Stimulated activated CD4-positive, alpha-beta T cell treated with anti-CD3 and anti-CD28 coated beads, TNF-alpha, amount 100 ng/mL, for 1 hour (primary cell): ENCODE measurements at regions not wholly inside any gene's neighbourhood (a gene's known extent, or its start where the extent isn't known, plus 50 kb on each side); places are given as distances from the start of the nearest gene placed in this dataset.

Experiments used
- DNase-seq, 3 donors: peaks; one replicate each; pipeline ENCODE4 v3.0.0-alpha.2; 2020; ENCODE audit warnings: low read depth in 3 of 3, low spot score in 1 of 3

DNA sequence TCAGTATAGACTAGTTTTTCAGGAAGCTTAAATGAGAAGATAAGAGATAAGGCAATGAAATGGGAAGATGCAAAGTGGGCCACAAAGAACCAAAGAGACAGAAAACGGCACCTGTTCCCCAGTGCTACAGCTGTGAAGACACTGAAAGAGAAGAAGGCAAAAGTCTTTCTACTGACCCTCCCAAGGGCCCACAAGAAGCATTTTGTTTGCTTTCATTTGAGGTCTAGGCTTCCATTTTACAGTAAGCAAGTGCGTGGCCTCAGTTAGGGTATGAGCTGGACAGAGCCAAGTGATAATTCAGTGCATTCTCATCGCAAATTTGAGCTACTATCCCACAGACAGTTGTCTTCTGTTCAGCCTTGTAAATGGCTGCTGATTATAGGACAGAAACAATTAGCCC lies 53.4 kb upstream of the STK17B start:
- no peak for DNase-seq

DNA sequence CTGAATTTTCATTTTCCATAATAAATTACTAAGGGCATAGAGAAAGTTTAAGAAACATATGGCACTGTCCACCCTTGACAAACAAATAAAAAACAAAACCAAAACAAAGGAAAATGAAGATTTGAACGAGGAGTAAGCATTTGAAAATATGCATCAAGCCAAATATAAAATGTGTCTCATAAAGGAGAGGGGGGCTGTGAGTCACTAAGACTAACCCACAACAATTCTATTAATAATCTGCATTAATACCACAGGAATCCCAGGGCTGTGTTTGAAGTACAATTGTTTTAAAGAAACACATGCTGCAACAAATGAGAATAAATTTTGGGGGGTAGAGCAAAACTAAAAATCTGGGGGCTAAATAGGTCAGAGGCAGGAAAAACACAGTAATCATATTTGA lies 53.8 kb upstream of the STK17B start:
- DNase-seq = no peak

- DNase-seq = no peak
Measured at GRCh38 chr2:196226058-196226706, 54.8 kb upstream of the STK17B start.

GRCh38 chr2:196226707-196227065 lies 55.3 kb upstream of the STK17B start:
- no peak for DNase-seq

- no peak for DNase-seq
Measured at GRCh38 chr2:196229013-196229412, 57.6 kb upstream of the STK17B start.

- DNase-seq = peak in 1 of 3 donors; percentile 30
Measured at GRCh38 chr2:196230061-196230854, 58.9 kb upstream of the STK17B start.

- no peak for DNase-seq
Measured at GRCh38 chr2:196233021-196233804, 61.8 kb upstream of the STK17B start.

- no peak for DNase-seq
Measured at GRCh38 chr2:196233805-196234475, 62.6 kb upstream of the STK17B start.

- DNase-seq = no peak
Measured at GRCh38 chr2:196234672-196235071, 63.3 kb upstream of the STK17B start.

GRCh38 chr2:196238836-196239380 lies 67.5 kb upstream of the STK17B start:
- no peak for DNase-seq

DNA sequence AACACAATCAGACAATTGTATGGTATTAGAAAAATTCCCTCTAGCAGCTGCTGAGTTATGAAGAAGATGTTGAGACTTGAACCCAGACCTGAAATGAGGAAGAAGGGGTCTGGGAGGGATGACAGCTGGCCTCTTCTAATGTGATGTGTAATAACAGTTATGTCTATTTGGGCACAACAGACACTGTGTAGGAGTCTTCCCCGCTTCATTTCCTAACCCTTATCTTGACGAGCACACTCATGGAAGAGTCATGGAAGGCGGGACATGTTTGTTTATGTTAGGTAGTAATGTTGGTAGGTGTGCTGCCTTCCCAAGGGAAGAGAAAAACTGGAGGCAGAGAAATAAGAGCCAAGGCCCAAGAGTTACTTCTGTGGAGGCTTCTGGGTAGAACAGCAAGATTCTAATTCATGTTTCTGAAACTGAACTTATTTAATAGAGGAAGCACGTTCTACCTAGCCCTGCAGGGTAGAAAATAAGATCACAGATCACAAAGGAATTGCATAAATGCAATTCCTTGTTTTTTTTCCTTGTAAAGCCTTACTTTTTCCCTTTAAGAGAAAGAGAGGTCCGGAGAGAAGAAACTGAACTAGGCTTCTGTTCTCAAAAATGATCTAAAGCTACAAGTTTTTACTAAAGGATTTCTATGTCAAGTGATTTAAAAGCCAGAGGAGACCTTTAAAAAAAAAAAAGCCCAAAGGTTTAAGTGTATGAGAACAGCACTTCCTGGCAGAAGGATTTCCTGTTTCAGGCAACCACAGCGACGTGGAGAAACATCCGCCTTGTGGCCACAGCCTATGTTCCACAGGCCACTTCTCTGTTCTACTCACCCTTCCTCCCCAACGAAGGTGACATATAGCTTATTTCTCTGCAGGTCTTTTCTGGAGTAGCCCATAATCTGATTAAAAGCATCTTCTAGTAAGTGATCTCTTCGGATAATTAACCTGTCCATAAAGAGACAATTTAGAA lies 68.5 kb upstream of the STK17B start:
- peak in 2 of 3 donors; percentile 55 to 62 for DNase-seq

DNA sequence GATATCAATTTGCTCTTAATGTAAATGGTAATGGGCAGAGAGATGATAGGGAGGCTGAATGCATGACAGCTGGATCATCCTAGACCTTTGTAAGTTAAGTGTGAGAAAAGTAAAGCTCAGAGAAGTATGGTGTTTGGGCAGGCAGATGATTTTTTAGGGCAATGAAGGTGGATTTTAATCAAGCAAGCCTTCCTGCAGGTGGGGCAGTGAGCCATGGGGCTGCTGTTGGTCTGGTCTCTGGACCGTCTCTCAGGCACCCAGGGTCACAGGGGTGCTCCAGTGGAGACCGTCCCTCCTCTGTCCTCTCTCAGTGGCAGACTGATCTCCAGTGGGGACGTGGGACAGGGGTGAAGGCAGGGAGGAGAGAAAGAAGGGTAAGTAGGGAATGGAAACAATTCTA lies 69.8 kb upstream of the STK17B start:
- no peak for DNase-seq

DNA sequence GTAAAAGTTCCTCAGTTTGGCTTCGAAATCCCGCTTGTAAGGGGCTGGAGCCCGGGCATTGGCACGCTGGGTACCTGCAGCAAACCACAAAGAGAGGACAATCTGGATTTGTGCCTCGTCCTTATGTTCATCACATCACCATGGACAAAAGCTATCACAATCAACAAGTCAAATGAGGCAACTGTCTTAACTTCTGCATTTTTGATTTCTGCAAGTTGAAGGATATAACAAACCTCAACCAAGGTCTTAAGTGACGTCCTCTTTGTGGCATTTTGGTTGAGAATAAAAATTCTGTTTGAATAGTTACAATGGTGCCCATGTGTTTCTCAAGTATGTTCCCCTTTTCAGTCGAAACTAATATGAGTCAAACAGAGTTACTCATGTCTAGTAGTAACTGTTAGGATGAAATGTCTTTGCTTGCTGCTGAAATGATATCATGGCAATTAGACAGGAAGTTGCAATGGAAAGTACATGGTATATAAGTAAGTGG lies 70.8 kb upstream of the STK17B start:
- no peak for DNase-seq

DNA sequence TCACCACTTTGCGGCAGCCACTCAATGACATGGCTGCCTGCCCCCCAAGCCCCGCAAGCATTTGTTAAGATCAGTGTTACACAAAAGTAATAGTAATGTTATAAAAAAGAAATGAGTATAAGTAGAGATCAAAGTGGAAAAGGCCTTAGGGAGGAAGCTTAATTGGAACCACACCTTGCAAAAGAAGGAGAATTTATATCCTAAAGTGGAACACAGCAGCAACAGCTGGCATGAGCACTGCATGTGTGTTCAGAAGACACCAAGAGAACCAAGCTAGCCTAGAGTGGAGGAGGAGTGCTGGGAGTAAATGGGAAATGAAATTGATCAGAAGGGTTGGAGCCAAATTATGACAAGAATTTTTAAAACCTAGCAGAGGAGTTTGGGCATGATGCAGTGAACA lies 73.1 kb upstream of the STK17B start:
- no peak for DNase-seq

- DNase-seq = no peak
Measured at GRCh38 chr2:196244966-196245365, 73.6 kb upstream of the STK17B start.

- DNase-seq = no peak
Measured at GRCh38 chr2:196245378-196246140, 74.2 kb upstream of the STK17B start.

GRCh38 chr2:196247114-196247975 lies 76.0 kb upstream of the STK17B start:
- DNase-seq = no peak

- DNase-seq = no peak
Measured at GRCh38 chr2:196247976-196248280, 76.5 kb upstream of the STK17B start.
